Neural cell (in vitro differentiated cells): ENCODE measurements at regions not wholly inside any gene's neighbourhood (a gene's known extent, or its start where the extent isn't known, plus 50 kb on each side); places are given as distances from the start of the nearest gene placed in this dataset.

Source experiments
- H2AFZ ChIP-seq: fragments of 200-600, 300-800 bp; sonication (generic), shearing (Covaris generic); 2 replicates; pipeline ENCODE4 v1.6.0; 2014; ENCODE audit warnings: low read depth, mild to moderate bottlenecking, antibody characterized with exemption, low read length, moderate library complexity
- H3F3A ChIP-seq: fragments of 200-600 bp; shearing (Covaris generic); 2 replicates; pipeline ENCODE4 v1.6.1; 2016; ENCODE audit warnings: mild to moderate bottlenecking, moderate library complexity, mixed read lengths, antibody characterized with exemption, low read length; ENCODE audit not compliant: insufficient read depth, poor library complexity, severe bottlenecking
- H3K27ac ChIP-seq: fragments of 200-600, 300-800 bp; sonication (generic), shearing (Covaris generic); 2 replicates; pipeline ENCODE4 v1.5.1; 2014; ENCODE audit warnings: mild to moderate bottlenecking, low read length, moderate library complexity
- H3K27me3 ChIP-seq: fragments of 300-800, 200-600 bp; sonication (generic), shearing (Covaris generic); 2 replicates; pipeline ENCODE4 v1.6.0; 2014; ENCODE audit warnings: mild to moderate bottlenecking, low read depth, low read length, moderate library complexity; ENCODE audit not compliant: insufficient read depth
- H3K36me3 ChIP-seq: fragments of 300-800, 200-600 bp; sonication (generic), shearing (Covaris generic); 2 replicates; pipeline ENCODE4 v1.5.1; 2014; ENCODE audit warnings: mild to moderate bottlenecking, antibody characterized with exemption, low read length, moderate library complexity; ENCODE audit not compliant: insufficient read depth
- H3K4me2 ChIP-seq: fragments of 300-800, 200-600 bp; sonication (generic), shearing (Covaris generic); 2 replicates; pipeline ENCODE4 v1.6.0; 2014; ENCODE audit warnings: mild to moderate bottlenecking, low read length
- H3K4me3 ChIP-seq: fragments of 300-800, 200-600 bp; sonication (generic), shearing (Covaris generic); 2 replicates; pipeline ENCODE4 v1.5.1; 2014; ENCODE audit warnings: mild to moderate bottlenecking, low read length, moderate library complexity
- H3K79me2 ChIP-seq: fragments of 200-600 bp; shearing (Covaris generic); replicated peaks from 2 replicates; pipeline ENCODE4 v1.6.0; 2014; ENCODE audit warnings: mild to moderate bottlenecking, low read length, moderate library complexity; ENCODE audit not compliant: insufficient read depth
- H3K9ac ChIP-seq: fragments of 300-800, 200-600 bp; sonication (generic), shearing (Covaris generic); 2 replicates; pipeline ENCODE4 v1.6.1; 2016; ENCODE audit warnings: mild to moderate bottlenecking, low read length, mixed read lengths
- H3K9me2 ChIP-seq: fragments of 200-600 bp; shearing (Covaris generic); 2 replicates; pipeline ENCODE4 v1.6.1; 2016; ENCODE audit warnings: mild to moderate bottlenecking, low read length, mixed read lengths; ENCODE audit not compliant: insufficient read depth
- H3K9me3 ChIP-seq: fragments of 200-600, 300-800 bp; sonication (generic), shearing (Covaris generic); 2 replicates; pipeline ENCODE4 v1.6.1; 2016; ENCODE audit warnings: mild to moderate bottlenecking, mixed run types, low read length, moderate library complexity, mixed read lengths
- H4K20me1 ChIP-seq: fragments of 200-600 bp; shearing (Covaris generic); 2 replicates; pipeline ENCODE4 v1.6.1; 2016; ENCODE audit warnings: mild to moderate bottlenecking, mixed run types; ENCODE audit not compliant: insufficient read depth
- CTCF ChIP-seq: fragments of 450-650 bp; IDR thresholded peaks from 2 replicates; pipeline ENCODE4 v1.5.1; 2014; ENCODE audit warnings: antibody characterized with exemption, mild to moderate bottlenecking, moderate library complexity; ENCODE audit not compliant: poor library complexity, severe bottlenecking
- EP300 ChIP-seq: fragments of 450-650 bp; conservative IDR thresholded peaks from 2 replicates; pipeline ENCODE4 v1.6.1; 2014; ENCODE audit warnings: antibody characterized with exemption, mild to moderate bottlenecking, moderate library complexity; ENCODE audit not compliant: poor library complexity, severe bottlenecking
- EZH2 ChIP-seq: fragments of 200-600, 300-800 bp; shearing (Covaris generic), sonication (generic); IDR thresholded peaks from 2 replicates; pipeline ENCODE4 v1.6.1; 2014; ENCODE audit warnings: antibody characterized with exemption, low read length, borderline replicate concordance, mild to moderate bottlenecking; ENCODE audit not compliant: insufficient read depth, poor library complexity, severe bottlenecking
- MXI1 ChIP-seq: fragments of 450-650 bp; conservative IDR thresholded peaks from 2 replicates; pipeline ENCODE4 v1.6.1; 2014; ENCODE audit warnings: antibody characterized with exemption, mild to moderate bottlenecking; ENCODE audit not compliant: poor library complexity, severe bottlenecking
- POLR2AphosphoS5 ChIP-seq: IDR thresholded peaks from 2 replicates; pipeline ENCODE4 v1.6.1; 2012
- RAD21 ChIP-seq: fragments of 450-650 bp; conservative IDR thresholded peaks from 2 replicates; pipeline ENCODE4 v1.6.1; 2014; ENCODE audit warnings: antibody characterized with exemption, mild to moderate bottlenecking, moderate library complexity
- REST ChIP-seq: IDR thresholded peaks from 2 replicates; pipeline ENCODE4 v1.6.1; 2012; ENCODE audit warnings: borderline replicate concordance
- SMC3 ChIP-seq: fragments of 450-650 bp; conservative IDR thresholded peaks from 2 replicates; pipeline ENCODE4 v1.6.1; 2014; ENCODE audit warnings: antibody characterized with exemption, mild to moderate bottlenecking, moderate library complexity; ENCODE audit not compliant: poor library complexity
- TAF1 ChIP-seq: IDR thresholded peaks from 2 replicates; pipeline ENCODE4 v1.6.1; 2012; ENCODE audit warnings: low read depth

GRCh38 chr7:155193716-155194115, 104.0 kb upstream of the INSIG1 start:
- no peak overlapping the region for H3K4me2 ChIP-seq
- H3F3A ChIP-seq = no peaks in the 10 kb centered on the region
- H3K36me3 ChIP-seq = no peaks in the 10 kb centered on the region
- H3K79me2 ChIP-seq = no peaks in the 10 kb centered on the region
- no peak for TF ChIP-seq MXI1
- TF ChIP-seq POLR2AphosphoS5 = no peak
- TF ChIP-seq SMC3 = no peak
- TF ChIP-seq EP300 = no peak
- TF ChIP-seq RAD21 = no peak
- TF ChIP-seq EZH2 = no peak
- TF ChIP-seq CTCF = no peak
- no peak for TF ChIP-seq REST
- no peak for TF ChIP-seq TAF1
- H3K9me3 ChIP-seq = peaks cover 3% of the 10 kb centered on the region
- H3K9me2 ChIP-seq = no peaks in the 10 kb centered on the region
- no peak overlapping the region for H3K4me3 ChIP-seq
- no peaks in the 10 kb centered on the region for H4K20me1 ChIP-seq
- H3K9ac ChIP-seq = no peak overlapping the region
- H3K27ac ChIP-seq = no peak overlapping the region
- no peaks in the 10 kb centered on the region for H3K27me3 ChIP-seq
- no peak overlapping the region for H2AFZ ChIP-seq

- H2AFZ ChIP-seq = no peak overlapping the region
- no peak overlapping the region for H3K4me3 ChIP-seq
- H3K9me2 ChIP-seq = no peaks in the 10 kb centered on the region
- no peaks in the 10 kb centered on the region for H3K36me3 ChIP-seq
- no peak overlapping the region for H3K9ac ChIP-seq
- TF ChIP-seq EP300 = no peak
- TF ChIP-seq CTCF = no peak
- TF ChIP-seq MXI1 = no peak
- no peak for TF ChIP-seq POLR2AphosphoS5
- no peak for TF ChIP-seq SMC3
- TF ChIP-seq TAF1 = no peak
- no peak for TF ChIP-seq RAD21
- TF ChIP-seq REST = no peak
- TF ChIP-seq EZH2 = no peak
- H3K4me2 ChIP-seq = no peak overlapping the region
- H4K20me1 ChIP-seq = no peaks in the 10 kb centered on the region
- no peaks in the 10 kb centered on the region for H3K27me3 ChIP-seq
- H3K79me2 ChIP-seq = no peaks in the 10 kb centered on the region
- H3F3A ChIP-seq = no peaks in the 10 kb centered on the region
- peaks cover 3% of the 10 kb centered on the region for H3K9me3 ChIP-seq
- no peak overlapping the region for H3K27ac ChIP-seq
Measured at GRCh38 chr7:155194382-155195140, 103.1 kb upstream of the INSIG1 start.
